GM23338 (cell line): ENCODE measurements at regions not wholly inside any gene's neighbourhood (a gene's known extent, or its start where the extent isn't known, plus 50 kb on each side); places are given as distances from the start of the nearest gene placed in this dataset.

Source experiments
- ATAC-seq: fragments of 200-7000 bp; cut with Tn5 transposase; 3 replicates; pipeline ENCODE4 v1.9.1; 2020
- DNase-seq: peaks from one replicate; pipeline ENCODE4 v3.0.0-alpha.2; 2015; ENCODE audit warnings: low spot score
- H2AFZ ChIP-seq: fragments of 200-600 bp; sonication (generic); 2 replicates; pipeline ENCODE4 v1.8.0; 2016; ENCODE audit warnings: antibody characterized with exemption, mild to moderate bottlenecking, moderate library complexity
- H3F3A ChIP-seq: fragments of 200-600 bp; sonication (generic); replicated peaks from 2 replicates; pipeline ENCODE4 v1.8.0; 2017; ENCODE audit warnings: antibody characterized with exemption, mixed run types, low read depth
- H3K27ac ChIP-seq: fragments of 200-600 bp; sonication (generic); 2 replicates; pipeline ENCODE4 v1.6.1; 2016; ENCODE audit warnings: low read depth
- H3K27me3 ChIP-seq: fragments of 200-600 bp; sonication (generic); 2 replicates; pipeline ENCODE4 v1.8.0; 2016; ENCODE audit warnings: mild to moderate bottlenecking, mixed run types, moderate library complexity; ENCODE audit not compliant: insufficient read depth
- H3K36me3 ChIP-seq: fragments of 200-600 bp; sonication (generic); 2 replicates; pipeline ENCODE4 v1.8.0; 2016; ENCODE audit warnings: mild to moderate bottlenecking; ENCODE audit not compliant: insufficient read depth
- H3K4me1 ChIP-seq: fragments of 200-600 bp; sonication (generic); 2 replicates; pipeline ENCODE4 v1.8.0; 2016; ENCODE audit warnings: mild to moderate bottlenecking, moderate library complexity; ENCODE audit not compliant: insufficient read depth
- H3K4me2 ChIP-seq: fragments of 200-600 bp; sonication (generic); 2 replicates; pipeline ENCODE4 v1.7.1; 2017; ENCODE audit warnings: mixed run types
- H3K4me3 ChIP-seq: fragments of 200-600 bp; sonication (generic); 2 replicates; pipeline ENCODE4 v1.6.1; 2016; ENCODE audit warnings: mixed run types
- H3K79me2 ChIP-seq: fragments of 200-600 bp; sonication (generic); replicated peaks from 2 replicates; pipeline ENCODE4 v1.8.0; 2017; ENCODE audit warnings: mild to moderate bottlenecking; ENCODE audit not compliant: insufficient read depth
- H3K9me2 ChIP-seq: fragments of 200-600 bp; sonication (generic); 2 replicates; pipeline ENCODE4 v1.8.0; 2017; ENCODE audit not compliant: insufficient read depth
- H4K20me1 ChIP-seq: fragments of 200-600 bp; sonication (generic); replicated peaks from 2 replicates; pipeline ENCODE4 v1.8.0; 2017; ENCODE audit warnings: mild to moderate bottlenecking; ENCODE audit not compliant: insufficient read depth
- H3K27ac Mint-ChIP-seq: 2 replicates; pipeline ENCODE4 v1.8.0; 2020; ENCODE audit warnings: inconsistent platforms, mild to moderate bottlenecking, moderate library complexity, mixed read lengths
- H3K27me3 Mint-ChIP-seq: 3 replicates; pipeline ENCODE4 v1.8.0; 2022; ENCODE audit warnings: low read depth, mild to moderate bottlenecking, moderate library complexity, mixed read lengths, inconsistent platforms; ENCODE audit not compliant: insufficient read depth, poor library complexity
- H3K36me3 Mint-ChIP-seq: 3 replicates; pipeline ENCODE4 v1.8.0; 2021; ENCODE audit warnings: low read depth, mild to moderate bottlenecking, inconsistent platforms, moderate library complexity, mixed read lengths
- H3K4me1 Mint-ChIP-seq: 3 replicates; pipeline ENCODE4 v1.8.0; 2020; ENCODE audit warnings: mild to moderate bottlenecking, inconsistent platforms, mixed read lengths
- H3K4me3 Mint-ChIP-seq: 3 replicates; pipeline ENCODE4 v1.8.0; 2021; ENCODE audit warnings: moderate library complexity, mild to moderate bottlenecking, inconsistent platforms, mixed read lengths
- H3K9me3 Mint-ChIP-seq: 3 replicates; pipeline ENCODE4 v1.8.0; 2020; ENCODE audit warnings: moderate library complexity, mild to moderate bottlenecking, inconsistent platforms, mixed read lengths
- CREB1 ChIP-seq: fragments of 250-450 bp; sonication (Bioruptor Pico); IDR thresholded peaks from 2 replicates; pipeline ENCODE4 v1.5.0; 2020; ENCODE audit warnings: low read depth, mild to moderate bottlenecking, moderate library complexity
- EZH2 ChIP-seq: fragments of 200-600 bp; sonication (generic); IDR thresholded peaks from one replicate; pipeline ENCODE4 v1.8.0; 2017; ENCODE audit warnings: antibody characterized with exemption, mild to moderate bottlenecking, low read depth; ENCODE audit not compliant: unreplicated experiment
- EZH2phosphoT487 ChIP-seq: fragments of 200-600 bp; sonication (generic); IDR thresholded peaks from one replicate; pipeline ENCODE4 v1.8.1; 2018; ENCODE audit warnings: antibody characterized with exemption; ENCODE audit not compliant: unreplicated experiment
- JUNB ChIP-seq: IDR thresholded peaks from one replicate; pipeline ENCODE4 v1.6.1; 2016; ENCODE audit warnings: antibody characterized with exemption; ENCODE audit not compliant: unreplicated experiment
- NANOG ChIP-seq: IDR thresholded peaks from 2 replicates; pipeline ENCODE4 v1.6.1; 2016; ENCODE audit warnings: antibody characterized with exemption, borderline replicate concordance
- POLR2AphosphoS5 ChIP-seq: IDR thresholded peaks from 2 replicates; pipeline ENCODE4 v1.6.1; 2016; ENCODE audit warnings: antibody characterized with exemption, low read depth
- STAT1 ChIP-seq: IDR thresholded peaks from one replicate; pipeline ENCODE4 v1.6.1; 2016; ENCODE audit warnings: antibody characterized with exemption; ENCODE audit not compliant: unreplicated experiment
- ZNF114 ChIP-seq: fragments of 250-450 bp; sonication (Bioruptor Pico); IDR thresholded peaks from 2 replicates; pipeline ENCODE4 v1.5.0; 2020; ENCODE audit warnings: mild to moderate bottlenecking, moderate library complexity
- ZNF331 ChIP-seq: fragments of 250-450 bp; sonication (Bioruptor Pico); IDR thresholded peaks from 2 replicates; pipeline ENCODE4 v1.5.0; 2020; ENCODE audit warnings: low read depth, mild to moderate bottlenecking, moderate library complexity
- TF ChIP-seq, protein P1 (sequence below): IDR thresholded peaks from 2 replicates; pipeline ENCODE4 v1.6.1; 2016; ENCODE audit warnings: antibody characterized with exemption
- TF ChIP-seq, protein P2 (sequence below): fragments of 250-450 bp; sonication (Bioruptor Pico); IDR thresholded peaks from 2 replicates; pipeline ENCODE4 v1.5.0; 2020; ENCODE audit warnings: mild to moderate bottlenecking, moderate library complexity
- TF ChIP-seq, protein P3 (sequence below): IDR thresholded peaks from one replicate; pipeline ENCODE4 v1.6.1; 2018; ENCODE audit warnings: antibody characterized with exemption; ENCODE audit not compliant: unreplicated experiment
- TF ChIP-seq, protein P4 (sequence below), 2 experiments: fragments of 200-600 bp in 1 of 2; sonication (generic) in 1 of 2; conservative IDR thresholded peaks; 2 replicates each; pipeline versions ENCODE4 v1.5.1 to v1.6.1; 2016 to 2017; ENCODE audit warnings: antibody characterized with exemption in 2 of 2, low read depth in 2 of 2, mild to moderate bottlenecking in 2 of 2, moderate library complexity in 1 of 2

DNA sequence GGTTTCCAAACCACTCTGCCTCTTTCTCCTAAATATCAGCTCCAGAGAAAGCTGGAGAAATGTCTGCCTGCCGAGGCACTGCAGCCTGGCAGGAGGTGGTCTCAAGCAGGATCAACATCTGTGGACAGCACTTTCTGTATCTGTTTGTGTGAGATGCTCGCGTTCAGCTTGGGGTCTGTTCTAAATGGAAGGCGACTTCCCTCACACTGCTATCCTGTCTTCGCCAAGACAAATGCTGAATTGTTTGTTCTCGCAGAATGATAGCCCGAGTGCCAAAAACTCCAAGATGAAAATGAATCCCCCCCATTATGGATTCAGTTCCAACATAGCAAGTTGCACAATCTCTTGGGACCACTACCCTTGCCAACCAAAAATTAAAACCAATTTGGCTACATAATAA is 72.2 kb upstream of the PALS2 start:
- Histone ChIP-seq H4K20me1 (no peaks in the 10 kb centered on the region), H3K79me2 (no peaks in the 10 kb centered on the region), H3K4me1 (peaks cover 50% of the 10 kb centered on the region), H3K36me3 (no peaks in the 10 kb centered on the region), H3K4me2 (no peak overlapping the region), H3K27ac (no peak overlapping the region), H3K4me3 (no peak overlapping the region), H2AFZ (peak overlapping the region; percentile 86), H3K27me3 (no peaks in the 10 kb centered on the region), H3F3A (no peaks in the 10 kb centered on the region; the same call in 1 of the 2 replicates), H3K9me2 (0 out of 2 replicates have a peak, but pooled peaks cover 9% of the 10 kb centered on the region)
- TF ChIP-seq EZH2phosphoT487 (no peak), NANOG (no peak), POLR2AphosphoS5 (no peak), ZNF114 (CRISPR knock-in tag) (no peak), STAT1 (no peak), CREB1 (no peak), ZNF331 (CRISPR knock-in tag) (no peak), JUNB (no peak), EZH2 (no peak)
- TF ChIP-seq, protein P1, sequence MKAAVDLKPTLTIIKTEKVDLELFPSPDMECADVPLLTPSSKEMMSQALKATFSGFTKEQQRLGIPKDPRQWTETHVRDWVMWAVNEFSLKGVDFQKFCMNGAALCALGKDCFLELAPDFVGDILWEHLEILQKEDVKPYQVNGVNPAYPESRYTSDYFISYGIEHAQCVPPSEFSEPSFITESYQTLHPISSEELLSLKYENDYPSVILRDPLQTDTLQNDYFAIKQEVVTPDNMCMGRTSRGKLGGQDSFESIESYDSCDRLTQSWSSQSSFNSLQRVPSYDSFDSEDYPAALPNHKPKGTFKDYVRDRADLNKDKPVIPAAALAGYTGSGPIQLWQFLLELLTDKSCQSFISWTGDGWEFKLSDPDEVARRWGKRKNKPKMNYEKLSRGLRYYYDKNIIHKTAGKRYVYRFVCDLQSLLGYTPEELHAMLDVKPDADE: no peak
- TF ChIP-seq, protein P2, sequence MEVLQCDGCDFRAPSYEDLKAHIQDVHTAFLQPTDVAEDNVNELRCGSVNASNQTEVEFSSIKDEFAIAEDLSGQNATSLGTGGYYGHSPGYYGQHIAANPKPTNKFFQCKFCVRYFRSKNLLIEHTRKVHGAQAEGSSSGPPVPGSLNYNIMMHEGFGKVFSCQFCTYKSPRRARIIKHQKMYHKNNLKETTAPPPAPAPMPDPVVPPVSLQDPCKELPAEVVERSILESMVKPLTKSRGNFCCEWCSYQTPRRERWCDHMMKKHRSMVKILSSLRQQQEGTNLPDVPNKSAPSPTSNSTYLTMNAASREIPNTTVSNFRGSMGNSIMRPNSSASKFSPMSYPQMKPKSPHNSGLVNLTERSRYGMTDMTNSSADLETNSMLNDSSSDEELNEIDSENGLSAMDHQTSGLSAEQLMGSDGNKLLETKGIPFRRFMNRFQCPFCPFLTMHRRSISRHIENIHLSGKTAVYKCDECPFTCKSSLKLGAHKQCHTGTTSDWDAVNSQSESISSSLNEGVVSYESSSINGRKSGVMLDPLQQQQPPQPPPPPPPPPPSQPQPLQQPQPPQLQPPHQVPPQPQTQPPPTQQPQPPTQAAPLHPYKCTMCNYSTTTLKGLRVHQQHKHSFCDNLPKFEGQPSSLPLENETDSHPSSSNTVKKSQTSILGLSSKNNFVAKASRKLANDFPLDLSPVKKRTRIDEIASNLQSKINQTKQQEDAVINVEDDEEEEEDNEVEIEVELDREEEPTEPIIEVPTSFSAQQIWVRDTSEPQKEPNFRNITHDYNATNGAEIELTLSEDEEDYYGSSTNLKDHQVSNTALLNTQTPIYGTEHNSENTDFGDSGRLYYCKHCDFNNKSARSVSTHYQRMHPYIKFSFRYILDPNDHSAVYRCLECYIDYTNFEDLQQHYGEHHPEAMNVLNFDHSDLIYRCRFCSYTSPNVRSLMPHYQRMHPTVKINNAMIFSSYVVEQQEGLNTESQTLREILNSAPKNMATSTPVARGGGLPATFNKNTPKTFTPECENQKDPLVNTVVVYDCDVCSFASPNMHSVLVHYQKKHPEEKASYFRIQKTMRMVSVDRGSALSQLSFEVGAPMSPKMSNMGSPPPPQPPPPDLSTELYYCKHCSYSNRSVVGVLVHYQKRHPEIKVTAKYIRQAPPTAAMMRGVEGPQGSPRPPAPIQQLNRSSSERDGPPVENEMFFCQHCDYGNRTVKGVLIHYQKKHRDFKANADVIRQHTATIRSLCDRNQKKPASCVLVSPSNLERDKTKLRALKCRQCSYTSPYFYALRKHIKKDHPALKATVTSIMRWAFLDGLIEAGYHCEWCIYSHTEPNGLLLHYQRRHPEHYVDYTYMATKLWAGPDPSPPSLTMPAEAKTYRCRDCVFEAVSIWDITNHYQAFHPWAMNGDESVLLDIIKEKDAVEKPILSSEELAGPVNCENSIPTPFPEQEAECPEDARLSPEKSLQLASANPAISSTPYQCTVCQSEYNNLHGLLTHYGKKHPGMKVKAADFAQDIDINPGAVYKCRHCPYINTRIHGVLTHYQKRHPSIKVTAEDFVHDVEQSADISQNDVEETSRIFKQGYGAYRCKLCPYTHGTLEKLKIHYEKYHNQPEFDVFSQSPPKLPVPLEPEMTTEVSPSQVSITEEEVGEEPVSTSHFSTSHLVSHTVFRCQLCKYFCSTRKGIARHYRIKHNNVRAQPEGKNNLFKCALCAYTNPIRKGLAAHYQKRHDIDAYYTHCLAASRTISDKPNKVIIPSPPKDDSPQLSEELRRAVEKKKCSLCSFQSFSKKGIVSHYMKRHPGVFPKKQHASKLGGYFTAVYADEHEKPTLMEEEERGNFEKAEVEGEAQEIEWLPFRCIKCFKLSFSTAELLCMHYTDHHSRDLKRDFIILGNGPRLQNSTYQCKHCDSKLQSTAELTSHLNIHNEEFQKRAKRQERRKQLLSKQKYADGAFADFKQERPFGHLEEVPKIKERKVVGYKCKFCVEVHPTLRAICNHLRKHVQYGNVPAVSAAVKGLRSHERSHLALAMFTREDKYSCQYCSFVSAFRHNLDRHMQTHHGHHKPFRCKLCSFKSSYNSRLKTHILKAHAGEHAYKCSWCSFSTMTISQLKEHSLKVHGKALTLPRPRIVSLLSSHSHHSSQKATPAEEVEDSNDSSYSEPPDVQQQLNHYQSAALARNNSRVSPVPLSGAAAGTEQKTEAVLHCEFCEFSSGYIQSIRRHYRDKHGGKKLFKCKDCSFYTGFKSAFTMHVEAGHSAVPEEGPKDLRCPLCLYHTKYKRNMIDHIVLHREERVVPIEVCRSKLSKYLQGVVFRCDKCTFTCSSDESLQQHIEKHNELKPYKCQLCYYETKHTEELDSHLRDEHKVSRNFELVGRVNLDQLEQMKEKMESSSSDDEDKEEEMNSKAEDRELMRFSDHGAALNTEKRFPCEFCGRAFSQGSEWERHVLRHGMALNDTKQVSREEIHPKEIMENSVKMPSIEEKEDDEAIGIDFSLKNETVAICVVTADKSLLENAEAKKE (CRISPR knock-in tag): no peak
- TF ChIP-seq, protein P3, sequence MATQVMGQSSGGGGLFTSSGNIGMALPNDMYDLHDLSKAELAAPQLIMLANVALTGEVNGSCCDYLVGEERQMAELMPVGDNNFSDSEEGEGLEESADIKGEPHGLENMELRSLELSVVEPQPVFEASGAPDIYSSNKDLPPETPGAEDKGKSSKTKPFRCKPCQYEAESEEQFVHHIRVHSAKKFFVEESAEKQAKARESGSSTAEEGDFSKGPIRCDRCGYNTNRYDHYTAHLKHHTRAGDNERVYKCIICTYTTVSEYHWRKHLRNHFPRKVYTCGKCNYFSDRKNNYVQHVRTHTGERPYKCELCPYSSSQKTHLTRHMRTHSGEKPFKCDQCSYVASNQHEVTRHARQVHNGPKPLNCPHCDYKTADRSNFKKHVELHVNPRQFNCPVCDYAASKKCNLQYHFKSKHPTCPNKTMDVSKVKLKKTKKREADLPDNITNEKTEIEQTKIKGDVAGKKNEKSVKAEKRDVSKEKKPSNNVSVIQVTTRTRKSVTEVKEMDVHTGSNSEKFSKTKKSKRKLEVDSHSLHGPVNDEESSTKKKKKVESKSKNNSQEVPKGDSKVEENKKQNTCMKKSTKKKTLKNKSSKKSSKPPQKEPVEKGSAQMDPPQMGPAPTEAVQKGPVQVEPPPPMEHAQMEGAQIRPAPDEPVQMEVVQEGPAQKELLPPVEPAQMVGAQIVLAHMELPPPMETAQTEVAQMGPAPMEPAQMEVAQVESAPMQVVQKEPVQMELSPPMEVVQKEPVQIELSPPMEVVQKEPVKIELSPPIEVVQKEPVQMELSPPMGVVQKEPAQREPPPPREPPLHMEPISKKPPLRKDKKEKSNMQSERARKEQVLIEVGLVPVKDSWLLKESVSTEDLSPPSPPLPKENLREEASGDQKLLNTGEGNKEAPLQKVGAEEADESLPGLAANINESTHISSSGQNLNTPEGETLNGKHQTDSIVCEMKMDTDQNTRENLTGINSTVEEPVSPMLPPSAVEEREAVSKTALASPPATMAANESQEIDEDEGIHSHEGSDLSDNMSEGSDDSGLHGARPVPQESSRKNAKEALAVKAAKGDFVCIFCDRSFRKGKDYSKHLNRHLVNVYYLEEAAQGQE: no peak
- TF ChIP-seq, protein P4, sequence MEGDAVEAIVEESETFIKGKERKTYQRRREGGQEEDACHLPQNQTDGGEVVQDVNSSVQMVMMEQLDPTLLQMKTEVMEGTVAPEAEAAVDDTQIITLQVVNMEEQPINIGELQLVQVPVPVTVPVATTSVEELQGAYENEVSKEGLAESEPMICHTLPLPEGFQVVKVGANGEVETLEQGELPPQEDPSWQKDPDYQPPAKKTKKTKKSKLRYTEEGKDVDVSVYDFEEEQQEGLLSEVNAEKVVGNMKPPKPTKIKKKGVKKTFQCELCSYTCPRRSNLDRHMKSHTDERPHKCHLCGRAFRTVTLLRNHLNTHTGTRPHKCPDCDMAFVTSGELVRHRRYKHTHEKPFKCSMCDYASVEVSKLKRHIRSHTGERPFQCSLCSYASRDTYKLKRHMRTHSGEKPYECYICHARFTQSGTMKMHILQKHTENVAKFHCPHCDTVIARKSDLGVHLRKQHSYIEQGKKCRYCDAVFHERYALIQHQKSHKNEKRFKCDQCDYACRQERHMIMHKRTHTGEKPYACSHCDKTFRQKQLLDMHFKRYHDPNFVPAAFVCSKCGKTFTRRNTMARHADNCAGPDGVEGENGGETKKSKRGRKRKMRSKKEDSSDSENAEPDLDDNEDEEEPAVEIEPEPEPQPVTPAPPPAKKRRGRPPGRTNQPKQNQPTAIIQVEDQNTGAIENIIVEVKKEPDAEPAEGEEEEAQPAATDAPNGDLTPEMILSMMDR (conservative IDR thresholded peaks at IDR 0.05; ENCODE audit: low read depth in 2 of 2): no peak
- Mint-ChIP-seq H3K4me1 (peaks cover 38% of the 10 kb centered on the region), H3K9me3 (no peaks in the 10 kb centered on the region), H3K27ac (no peak overlapping the region), H3K27me3 (no peaks in the 10 kb centered on the region), H3K4me3 (no peak overlapping the region), H3K36me3 (no peaks in the 10 kb centered on the region; the same call in 2 of the 3 replicates)
- ATAC-seq: peak; percentile 46
- no peak for DNase-seq
